Gastroesophageal sphincter (tissue), 3 donors: ENCODE measurements at regions not wholly inside any gene's neighbourhood (a gene's known extent, or its start where the extent isn't known, plus 50 kb on each side); places are given as distances from the start of the nearest gene placed in this dataset.

Source experiments
- CTCF ChIP-seq, 4 experiments: fragments of 200-600 bp in 2 of 4; fragments of 450-650 bp in 2 of 4; sonication (generic) in 1 of 4; IDR thresholded peaks; one replicate each; pipeline ENCODE4 v1.5.1; 2017 to 2019; ENCODE audit warnings: antibody characterized with exemption in 4 of 4, mild to moderate bottlenecking in 2 of 4, moderate library complexity in 2 of 4
- POLR2AphosphoS5 ChIP-seq: sonication (generic); formaldehyde crosslinking; IDR thresholded peaks from one replicate; pipeline ENCODE4 v1.6.1; 2017; ENCODE audit warnings: antibody characterized with exemption

- TF ChIP-seq POLR2AphosphoS5 = no peak
- TF ChIP-seq CTCF (IDR thresholded peaks at IDR 0.05) = no peak
Observed at GRCh38 chr1:157219600-157219999, 81.4 kb upstream of the ETV3 start.
